GM19372 (cell line): ENCODE measurements at regions not wholly inside any gene's neighbourhood (a gene's known extent, or its start where the extent isn't known, plus 50 kb on each side); places are given as distances from the start of the nearest gene placed in this dataset.
"Not testable (repeated sequence)": the region's sequence is repeated elsewhere in the genome, so short reads cannot be mapped to it uniquely, and the experiment has no call there.

Experiments
- ATAC-seq: cut with Tn5 transposase; IDR thresholded peaks from one replicate; pipeline ENCODE4 v1.9.1; 2021; ENCODE audit warnings: mild to moderate bottlenecking, low read depth, moderate library complexity; ENCODE audit not compliant: unreplicated experiment

DNA sequence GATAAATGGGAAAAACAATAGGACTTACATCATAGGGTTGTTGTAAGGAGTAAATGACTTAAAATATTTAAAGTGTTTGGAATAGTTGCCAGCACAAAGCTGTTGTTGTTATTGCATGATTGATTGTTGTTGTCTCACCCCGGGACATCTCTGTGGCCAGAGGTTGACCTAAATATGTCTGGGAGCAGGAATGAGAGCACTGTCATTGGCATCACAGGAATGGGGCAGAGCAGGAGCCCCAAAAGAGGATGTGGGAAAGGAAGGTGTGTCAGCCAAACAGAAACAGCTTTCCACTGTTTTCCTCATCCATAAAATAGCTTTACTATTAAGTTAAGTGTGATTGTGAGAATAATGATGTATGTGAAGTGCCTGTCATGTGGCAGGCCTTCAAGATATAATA lies 121.6 kb downstream of the TMEM168 start:
- no peak for ATAC-seq

DNA sequence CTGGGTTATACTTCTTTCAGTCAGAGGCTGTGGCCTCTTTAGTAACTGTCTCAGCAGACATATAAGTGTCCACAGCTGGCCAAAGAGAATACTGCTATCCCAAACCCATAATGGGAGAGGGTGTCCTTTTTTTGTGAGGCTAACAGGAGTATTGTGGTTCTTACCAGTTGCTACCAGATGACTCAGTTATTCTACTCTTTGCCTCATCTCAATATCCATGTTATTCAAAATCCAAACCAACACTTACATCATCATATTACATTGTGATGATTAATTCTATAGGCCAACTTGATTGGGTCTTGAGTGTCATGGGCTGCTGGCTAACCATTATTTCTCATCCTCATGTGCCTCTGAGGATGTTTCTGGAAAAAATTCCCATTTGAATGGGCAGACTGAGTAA lies 120.9 kb downstream of the TMEM168 start:
- no peak for ATAC-seq

DNA sequence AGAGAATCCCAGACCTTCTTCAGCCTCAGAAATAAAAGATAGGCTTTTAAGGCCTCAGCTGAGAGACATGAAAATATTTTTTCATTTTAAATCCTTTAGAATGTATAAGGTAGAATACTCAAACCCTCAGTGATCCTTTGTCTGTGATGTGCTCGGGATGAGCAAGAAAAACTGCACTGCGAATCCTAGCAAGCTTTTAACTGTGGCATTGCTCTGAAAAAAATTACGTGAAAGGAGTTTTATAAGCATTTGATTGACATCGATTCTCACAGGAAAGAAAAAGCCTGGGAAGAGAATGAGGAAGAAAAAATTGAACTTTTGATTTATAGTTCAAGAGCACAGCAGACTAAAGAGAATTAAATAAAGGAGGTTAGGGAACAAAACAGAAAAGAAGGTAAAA lies 120.0 kb downstream of the TMEM168 start:
- ATAC-seq: no peak

DNA sequence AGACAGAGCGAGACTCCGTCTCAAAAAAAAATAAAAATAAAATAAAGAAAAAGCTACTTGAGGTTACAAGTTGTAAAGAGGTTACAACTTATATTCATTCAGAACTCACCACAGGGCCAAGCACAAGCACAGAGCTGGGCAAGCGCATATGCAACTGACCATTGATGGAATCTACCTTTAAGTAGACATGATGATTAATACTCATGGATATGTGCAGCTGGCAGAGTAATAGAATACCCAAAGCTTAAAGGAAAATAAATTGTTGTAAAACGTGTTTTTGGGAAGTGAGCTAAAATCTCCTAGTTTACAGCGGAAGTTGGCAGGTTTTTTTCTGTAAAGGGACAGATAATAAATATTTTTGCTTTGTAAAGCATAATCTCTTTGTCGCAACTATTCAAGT lies 111.6 kb downstream of the TMEM168 start:
- no peak for ATAC-seq

DNA sequence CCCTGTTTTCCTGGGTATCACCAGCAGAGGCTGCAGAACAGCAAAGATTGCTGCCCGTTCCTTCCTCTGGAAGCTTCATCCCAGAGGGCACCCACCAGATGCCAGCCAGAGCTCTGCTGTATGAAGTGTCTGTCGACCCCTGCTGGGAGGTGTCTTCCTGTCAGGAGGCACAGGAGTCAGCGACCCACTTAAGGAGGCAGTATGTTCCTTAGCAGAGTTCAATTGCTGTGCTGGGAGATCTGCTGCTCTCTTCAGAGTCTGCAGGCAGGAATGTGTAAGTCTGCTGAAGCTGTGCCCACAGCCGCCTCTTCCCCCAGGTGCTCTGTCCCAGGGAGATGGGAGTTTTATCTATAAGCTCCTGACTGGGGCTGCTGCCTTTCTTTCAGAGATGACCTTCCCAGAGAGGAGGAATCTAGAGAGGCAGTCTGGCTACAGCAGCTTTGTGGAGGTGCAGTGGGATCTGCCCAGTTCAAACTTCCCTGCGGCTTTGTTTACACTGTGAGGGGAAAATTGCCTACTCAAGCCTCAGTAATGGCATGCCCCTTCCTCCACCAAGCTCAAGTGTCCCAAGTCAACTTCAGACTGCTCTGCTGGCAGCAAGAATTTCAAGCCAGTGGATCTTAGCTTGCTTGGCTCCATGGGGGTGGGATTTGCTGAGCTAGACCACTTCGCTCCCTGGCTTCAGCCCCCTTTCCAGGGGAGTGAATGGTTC lies 100.6 kb downstream of the TMEM168 start:
- ATAC-seq: not testable (repeated sequence)

DNA sequence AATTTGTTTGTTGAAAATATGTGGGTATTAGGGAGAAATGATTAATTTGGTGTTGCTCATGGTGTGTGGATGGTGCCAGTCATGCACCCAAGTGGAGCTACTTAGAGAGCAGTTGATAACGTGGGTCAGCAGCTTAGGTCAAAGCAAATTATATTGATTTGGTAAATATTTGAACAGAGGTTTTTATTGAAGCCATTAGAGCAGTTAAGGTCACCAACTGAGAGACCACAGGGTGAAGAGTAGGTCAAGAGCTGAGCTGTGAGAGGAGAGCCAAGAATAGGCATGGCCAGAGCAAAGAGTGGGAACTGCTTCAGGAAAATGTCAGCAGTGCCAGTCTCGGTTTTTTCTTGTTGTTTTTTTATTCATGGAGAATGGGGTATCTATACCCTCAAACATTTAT lies 97.9 kb downstream of the TMEM168 start:
- no peak for ATAC-seq

DNA sequence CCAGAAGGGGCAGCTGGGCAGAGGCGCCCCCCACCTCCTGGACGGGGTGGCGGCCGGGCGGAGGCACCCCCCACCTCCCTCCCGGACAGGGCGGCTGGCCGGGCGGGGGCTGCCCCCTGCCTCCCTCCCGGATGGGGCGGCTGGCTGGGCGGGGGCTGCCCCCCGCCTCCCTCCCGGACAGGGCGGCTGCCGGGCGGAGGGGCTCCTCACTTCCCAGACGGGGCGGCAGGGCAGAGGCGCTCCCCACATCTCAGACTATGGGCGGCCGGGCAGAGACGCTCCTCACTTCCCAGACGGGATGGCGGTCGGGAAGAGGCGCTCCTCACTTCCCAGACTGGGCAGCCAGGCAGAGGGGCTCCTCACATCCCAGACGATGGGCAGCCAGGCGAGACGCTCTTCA lies 93.0 kb downstream of the TMEM168 start:
- ATAC-seq: not testable (repeated sequence)

DNA sequence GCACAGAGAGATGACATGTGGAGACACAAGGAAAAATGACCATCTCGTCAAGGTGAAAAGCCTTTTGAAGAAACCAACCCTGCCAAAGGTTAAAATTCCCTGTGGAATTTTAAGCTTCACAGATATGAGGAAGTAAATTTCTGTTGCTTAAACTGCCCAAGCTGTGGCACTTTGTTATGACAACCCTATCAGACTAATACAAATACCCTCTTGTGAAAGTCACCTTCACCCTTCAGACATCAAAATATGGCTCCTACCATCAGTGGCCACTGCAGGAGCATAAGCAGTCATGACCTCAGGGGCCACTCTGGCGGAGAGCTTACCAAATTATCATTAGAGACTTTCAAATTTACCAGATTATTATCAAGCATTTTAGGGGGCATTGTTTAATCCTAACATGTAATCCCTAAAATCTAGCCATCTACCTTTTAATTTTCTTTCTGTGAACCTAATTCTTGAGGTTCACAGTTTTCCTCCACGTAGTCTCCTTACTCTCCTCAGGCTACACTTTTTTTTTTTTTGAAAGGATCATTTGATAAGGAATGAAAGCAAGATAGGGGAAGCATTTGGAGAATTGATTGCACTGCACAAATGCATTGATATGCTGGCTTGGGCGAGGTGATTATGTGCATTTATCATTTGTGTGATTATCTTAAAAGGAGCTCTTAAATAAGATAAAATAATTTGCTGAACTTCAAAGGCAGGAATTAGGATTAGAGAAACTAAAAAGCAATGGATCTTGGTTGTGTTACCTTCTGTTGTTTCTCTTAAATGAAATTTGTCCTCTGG lies 90.3 kb downstream of the TMEM168 start:
- ATAC-seq: no peak

DNA sequence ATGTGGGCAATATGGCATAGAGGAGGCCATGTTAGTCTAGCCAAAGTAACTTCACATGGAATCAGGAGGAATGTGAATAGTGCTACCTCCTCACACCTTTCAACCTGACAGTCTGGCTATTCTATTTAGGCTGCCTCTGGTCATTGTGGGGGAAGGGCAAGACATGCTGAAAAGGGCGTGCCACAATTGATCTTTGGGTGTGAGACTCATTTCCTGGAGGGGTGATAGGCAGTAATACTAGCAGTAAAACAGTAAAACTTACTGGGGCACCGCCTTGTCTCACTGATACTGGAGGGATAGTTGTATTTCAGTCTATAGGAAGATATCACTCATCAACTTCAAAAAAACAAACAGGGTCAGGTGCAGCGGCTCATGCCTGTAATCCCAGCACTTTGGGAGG lies 88.7 kb downstream of the TMEM168 start:
- no peak for ATAC-seq

DNA sequence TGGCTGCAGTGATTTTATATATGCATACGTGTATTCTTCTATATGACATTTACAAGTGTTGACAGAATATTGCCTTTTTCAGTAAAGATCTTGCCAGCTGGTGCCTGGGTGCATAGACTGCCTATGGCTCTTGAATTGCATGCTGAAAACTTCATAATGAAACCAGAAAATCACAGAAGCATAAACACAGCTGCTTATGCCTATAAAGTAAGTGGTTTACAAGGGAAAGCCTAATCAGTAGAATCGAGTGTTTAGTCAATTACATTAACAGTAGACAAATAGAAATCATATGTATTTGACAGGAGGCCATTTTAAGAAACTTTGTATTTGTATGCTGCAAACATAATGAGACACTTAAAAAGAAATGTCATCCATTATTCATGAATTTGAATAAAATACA lies 82.5 kb downstream of the TMEM168 start:
- no peak for ATAC-seq

DNA sequence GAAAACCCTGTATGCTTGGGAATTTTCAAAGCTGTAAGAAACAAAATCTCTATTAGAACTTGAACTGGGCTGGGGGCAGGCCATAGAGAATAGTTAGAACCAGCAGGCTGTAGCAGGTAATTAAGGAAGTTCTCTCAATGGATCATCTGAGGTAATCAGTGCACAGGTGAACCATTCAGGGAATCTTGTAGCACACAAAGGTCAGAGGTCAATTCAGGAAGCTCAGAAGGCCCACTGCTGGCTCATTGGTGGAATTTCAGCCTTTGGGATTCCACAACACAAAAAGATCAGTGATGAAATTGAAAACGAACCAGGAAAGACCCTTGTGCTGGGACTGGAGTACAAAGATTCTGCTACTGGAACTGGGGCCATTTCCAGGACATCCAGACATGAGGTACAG lies 82.0 kb downstream of the TMEM168 start:
- no peak for ATAC-seq
